Neural progenitor cell (in vitro differentiated cells): ENCODE measurements at regions not wholly inside any gene's neighbourhood (a gene's known extent, or its start where the extent isn't known, plus 50 kb on each side); places are given as distances from the start of the nearest gene placed in this dataset.
A peak's percentile ranks its signal among the peaks of the same experiment; 100 is the strongest.

Experiments used
- DNase-seq: peaks from one replicate; pipeline ENCODE4 v3.0.0-alpha.2; 2016; ENCODE audit warnings: low spot score
- H2AFZ ChIP-seq: fragments of 200-600 bp; sonication (generic); replicated peaks from 2 replicates; pipeline ENCODE4 v1.6.1; 2016; ENCODE audit warnings: antibody characterized with exemption
- H3F3A ChIP-seq: fragments of 200-600 bp; sonication (generic); 2 replicates; pipeline ENCODE4 v1.6.1; 2016; ENCODE audit warnings: antibody characterized with exemption, low read depth
- H3K27ac ChIP-seq: fragments of 200-600 bp; sonication (generic); 2 replicates; pipeline ENCODE4 v1.5.1; 2016; ENCODE audit warnings: mild to moderate bottlenecking
- H3K27me3 ChIP-seq: fragments of 200-600 bp; sonication (generic); 2 replicates; pipeline ENCODE4 v1.6.1; 2016; ENCODE audit warnings: mild to moderate bottlenecking, moderate library complexity
- H3K36me3 ChIP-seq: fragments of 200-600 bp; sonication (generic); 2 replicates; pipeline ENCODE4 v1.5.1; 2016
- H3K4me1 ChIP-seq: fragments of 200-600 bp; sonication (generic); 2 replicates; pipeline ENCODE4 v1.6.1; 2016; ENCODE audit warnings: mixed run types
- H3K4me2 ChIP-seq: fragments of 200-600 bp; sonication (generic); 2 replicates; pipeline ENCODE4 v1.6.1; 2016
- H3K4me3 ChIP-seq: fragments of 200-600 bp; sonication (generic); 2 replicates; pipeline ENCODE4 v1.5.1; 2016
- H3K79me2 ChIP-seq: fragments of 200-600 bp; sonication (generic); 2 replicates; pipeline ENCODE4 v1.6.1; 2016; ENCODE audit warnings: low read depth
- H3K9ac ChIP-seq: fragments of 200-600 bp; sonication (generic); 2 replicates; pipeline ENCODE4 v1.6.1; 2016
- H3K9me3 ChIP-seq: fragments of 200-600 bp; sonication (generic); 2 replicates; pipeline ENCODE4 v1.5.1; 2016; ENCODE audit warnings: low read depth
- H4K20me1 ChIP-seq: fragments of 200-600 bp; sonication (generic); 2 replicates; pipeline ENCODE4 v1.6.1; 2016; ENCODE audit warnings: low read depth
- H3K27ac Mint-ChIP-seq: 3 replicates; pipeline ENCODE4 v1.8.0; 2021; ENCODE audit warnings: mixed read lengths
- H3K27me3 Mint-ChIP-seq: 2 replicates; pipeline ENCODE4 v1.8.0; 2022; ENCODE audit warnings: low read depth, mild to moderate bottlenecking, inconsistent platforms, moderate library complexity, mixed read lengths; ENCODE audit not compliant: insufficient read depth
- H3K36me3 Mint-ChIP-seq: 3 replicates; pipeline ENCODE4 v1.8.0; 2021; ENCODE audit warnings: mixed read lengths
- H3K4me1 Mint-ChIP-seq: 3 replicates; pipeline ENCODE4 v1.8.0; 2021; ENCODE audit warnings: mixed read lengths
- H3K4me3 Mint-ChIP-seq: 3 replicates; pipeline ENCODE4 v1.8.0; 2021; ENCODE audit warnings: mild to moderate bottlenecking, moderate library complexity, mixed read lengths
- H3K9me3 Mint-ChIP-seq: 3 replicates; pipeline ENCODE4 v1.8.0; 2020; ENCODE audit warnings: mixed read lengths
- EZH2 ChIP-seq: fragments of 200-600 bp; sonication (generic); IDR thresholded peaks from 2 replicates; pipeline ENCODE4 v1.6.1; 2017; ENCODE audit warnings: antibody characterized with exemption, mild to moderate bottlenecking, moderate library complexity
- EZH2phosphoT487 ChIP-seq: fragments of 200-600 bp; sonication (generic); IDR thresholded peaks from 2 replicates; pipeline ENCODE4 v1.6.1; 2017; ENCODE audit warnings: antibody characterized with exemption
- TF ChIP-seq, protein P1 (sequence below): fragments of 200-600 bp; sonication (generic); IDR thresholded peaks from 2 replicates; pipeline ENCODE4 v1.5.1; 2017; ENCODE audit warnings: antibody characterized with exemption, mild to moderate bottlenecking

DNA sequence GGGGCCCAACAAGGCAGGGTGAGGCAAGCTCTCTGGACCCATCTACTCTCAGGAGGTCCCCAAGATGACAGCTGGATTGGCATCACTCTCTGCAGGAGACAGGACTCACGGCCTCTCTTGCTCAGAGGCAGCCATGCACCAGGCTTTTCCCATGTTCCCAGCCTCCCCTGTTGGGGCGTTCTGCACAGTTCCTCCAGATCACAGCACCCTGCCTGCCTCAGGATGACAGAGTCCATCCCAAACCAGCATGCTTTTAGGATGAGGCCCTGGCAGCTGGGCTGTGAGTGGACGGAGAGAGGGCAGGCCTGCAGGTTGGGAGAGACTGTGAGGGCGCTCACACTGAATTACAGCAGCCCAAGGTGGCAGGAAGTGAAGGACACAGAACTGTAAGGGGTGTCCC is 143.2 kb upstream of the MLN start:
- no peaks in the 10 kb centered on the region for H3K36me3 Mint-ChIP-seq
- H3K4me3 ChIP-seq, result no peak overlapping the region
- H3K9me3 ChIP-seq, result no peaks in the 10 kb centered on the region
- H3K79me2 ChIP-seq, result no peaks in the 10 kb centered on the region
- H3K4me3 Mint-ChIP-seq, result no peak overlapping the region
- no peaks in the 10 kb centered on the region for H3K9me3 Mint-ChIP-seq
- H3K4me1 ChIP-seq, result peaks cover 5% of the 10 kb centered on the region
- H3K27ac ChIP-seq, result no peak overlapping the region
- TF ChIP-seq, protein P1, sequence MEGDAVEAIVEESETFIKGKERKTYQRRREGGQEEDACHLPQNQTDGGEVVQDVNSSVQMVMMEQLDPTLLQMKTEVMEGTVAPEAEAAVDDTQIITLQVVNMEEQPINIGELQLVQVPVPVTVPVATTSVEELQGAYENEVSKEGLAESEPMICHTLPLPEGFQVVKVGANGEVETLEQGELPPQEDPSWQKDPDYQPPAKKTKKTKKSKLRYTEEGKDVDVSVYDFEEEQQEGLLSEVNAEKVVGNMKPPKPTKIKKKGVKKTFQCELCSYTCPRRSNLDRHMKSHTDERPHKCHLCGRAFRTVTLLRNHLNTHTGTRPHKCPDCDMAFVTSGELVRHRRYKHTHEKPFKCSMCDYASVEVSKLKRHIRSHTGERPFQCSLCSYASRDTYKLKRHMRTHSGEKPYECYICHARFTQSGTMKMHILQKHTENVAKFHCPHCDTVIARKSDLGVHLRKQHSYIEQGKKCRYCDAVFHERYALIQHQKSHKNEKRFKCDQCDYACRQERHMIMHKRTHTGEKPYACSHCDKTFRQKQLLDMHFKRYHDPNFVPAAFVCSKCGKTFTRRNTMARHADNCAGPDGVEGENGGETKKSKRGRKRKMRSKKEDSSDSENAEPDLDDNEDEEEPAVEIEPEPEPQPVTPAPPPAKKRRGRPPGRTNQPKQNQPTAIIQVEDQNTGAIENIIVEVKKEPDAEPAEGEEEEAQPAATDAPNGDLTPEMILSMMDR, result no peak
- TF ChIP-seq EZH2 (no peak), EZH2phosphoT487 (no peak)
- no peak overlapping the region for H3K4me2 ChIP-seq
- no peak overlapping the region for H3K9ac ChIP-seq
- H3K4me1 Mint-ChIP-seq, result peaks cover 21% of the 10 kb centered on the region
- H3K27me3 ChIP-seq, result no peaks in the 10 kb centered on the region
- H4K20me1 ChIP-seq, result no peaks in the 10 kb centered on the region
- no peaks in the 10 kb centered on the region for H3F3A ChIP-seq
- peaks cover 9% of the 10 kb centered on the region for H3K27me3 Mint-ChIP-seq
- no peak for DNase-seq
- H3K36me3 ChIP-seq, result no peaks in the 10 kb centered on the region
- H3K27ac Mint-ChIP-seq, result peak overlapping the region; percentile 29
- no peak overlapping the region for H2AFZ ChIP-seq

DNA sequence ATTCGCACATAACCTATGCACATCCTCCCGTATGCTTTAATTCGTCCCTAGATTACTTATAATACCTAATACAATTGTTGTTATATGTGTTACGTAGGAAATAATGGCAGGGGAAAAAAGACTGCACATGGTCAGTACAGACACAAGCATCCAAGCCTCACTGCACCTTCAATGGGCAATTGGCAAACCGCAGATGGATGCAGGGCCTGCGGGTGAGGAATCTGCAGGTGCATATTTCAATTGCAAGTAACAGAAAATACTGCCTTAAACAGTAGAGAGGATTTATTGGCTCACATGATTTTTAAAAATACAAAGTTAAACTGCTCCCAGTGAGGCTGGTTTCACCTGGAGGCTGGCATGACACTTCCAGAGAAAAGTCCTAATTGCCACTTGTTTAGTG is 142.1 kb upstream of the MLN start:
- no peaks in the 10 kb centered on the region for H3K79me2 ChIP-seq
- Mint-ChIP-seq H3K9me3 (no peaks in the 10 kb centered on the region), H3K27ac (no peak overlapping the region), H3K4me3 (no peak overlapping the region), H3K27me3 (peaks cover 11% of the 10 kb centered on the region), H3K4me1 (peaks cover 21% of the 10 kb centered on the region), H3K36me3 (no peaks in the 10 kb centered on the region)
- H3K36me3 ChIP-seq, result no peaks in the 10 kb centered on the region
- no peak overlapping the region for H3K4me3 ChIP-seq
- no peaks in the 10 kb centered on the region for H3F3A ChIP-seq
- no peak for TF ChIP-seq EZH2
- TF ChIP-seq EZH2phosphoT487, result no peak
- TF ChIP-seq, protein P1, result no peak
- peaks cover 5% of the 10 kb centered on the region for H3K4me1 ChIP-seq
- H3K27me3 ChIP-seq, result no peaks in the 10 kb centered on the region
- no peak overlapping the region for H3K9ac ChIP-seq
- H3K9me3 ChIP-seq, result no peaks in the 10 kb centered on the region
- DNase-seq, result no peak
- no peaks in the 10 kb centered on the region for H4K20me1 ChIP-seq
- H2AFZ ChIP-seq, result no peak overlapping the region
- H3K4me2 ChIP-seq, result no peak overlapping the region
- H3K27ac ChIP-seq, result no peak overlapping the region

DNA sequence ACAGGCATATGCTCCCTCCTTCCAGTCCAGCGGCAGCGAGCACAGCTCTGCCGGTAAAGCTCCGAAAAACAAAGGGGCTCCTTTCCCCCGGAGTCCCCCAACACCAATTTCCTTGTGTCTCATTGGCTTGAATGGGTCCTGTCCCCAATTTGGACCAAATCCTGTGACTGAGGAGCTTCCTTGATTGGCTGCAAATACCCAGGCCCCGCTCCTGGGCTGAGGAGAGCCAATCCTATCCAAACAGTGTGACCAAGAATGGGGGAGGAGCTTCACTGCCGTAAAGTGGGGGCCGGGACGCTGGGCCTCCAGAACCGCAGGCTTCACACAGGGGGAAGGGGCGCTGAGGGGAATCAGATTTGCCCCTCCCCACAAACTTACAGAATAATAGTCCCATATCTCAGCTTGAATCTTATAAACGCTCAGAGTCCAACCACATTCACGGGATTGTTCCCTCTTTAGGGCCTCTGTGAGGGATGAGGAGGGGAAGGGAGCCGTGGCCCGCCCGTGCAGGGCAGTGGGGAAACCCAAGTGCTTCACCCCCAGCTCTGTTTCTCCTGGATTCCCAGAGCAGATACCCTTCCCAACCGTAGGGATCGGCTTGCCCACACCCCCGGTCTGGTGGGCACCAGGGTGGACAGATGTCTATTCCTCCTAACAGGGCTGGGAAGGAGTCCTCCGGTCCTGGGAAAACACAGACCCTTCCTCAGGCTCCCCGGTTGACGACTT is 141.0 kb upstream of the MLN start:
- peaks cover 5% of the 10 kb centered on the region for H3K4me1 ChIP-seq
- TF ChIP-seq EZH2 (no peak), EZH2phosphoT487 (no peak)
- TF ChIP-seq, protein P1, result no peak
- no peak overlapping the region for H2AFZ ChIP-seq
- no peak overlapping the region for H3K4me2 ChIP-seq
- H3K4me1 Mint-ChIP-seq, result peaks cover 21% of the 10 kb centered on the region
- no peak overlapping the region for H3K27ac ChIP-seq
- no peaks in the 10 kb centered on the region for H3K9me3 ChIP-seq
- H3F3A ChIP-seq, result no peaks in the 10 kb centered on the region
- H3K27me3 Mint-ChIP-seq, result peaks cover 14% of the 10 kb centered on the region
- no peaks in the 10 kb centered on the region for H3K36me3 ChIP-seq
- no peaks in the 10 kb centered on the region for H3K27me3 ChIP-seq
- no peaks in the 10 kb centered on the region for H3K36me3 Mint-ChIP-seq
- DNase-seq, result no peak
- no peaks in the 10 kb centered on the region for H3K79me2 ChIP-seq
- H3K4me3 ChIP-seq, result no peak overlapping the region
- H3K4me3 Mint-ChIP-seq, result no peak overlapping the region
- H3K9ac ChIP-seq, result no peak overlapping the region
- peak overlapping the region; percentile 53 for H3K27ac Mint-ChIP-seq
- no peaks in the 10 kb centered on the region for H3K9me3 Mint-ChIP-seq
- no peaks in the 10 kb centered on the region for H4K20me1 ChIP-seq
